ENCODE measurements at regions not wholly inside any gene's neighbourhood (a gene's known extent, or its start where the extent isn't known, plus 50 kb on each side); places are given as distances from the start of the nearest gene placed in this dataset.

DNA sequence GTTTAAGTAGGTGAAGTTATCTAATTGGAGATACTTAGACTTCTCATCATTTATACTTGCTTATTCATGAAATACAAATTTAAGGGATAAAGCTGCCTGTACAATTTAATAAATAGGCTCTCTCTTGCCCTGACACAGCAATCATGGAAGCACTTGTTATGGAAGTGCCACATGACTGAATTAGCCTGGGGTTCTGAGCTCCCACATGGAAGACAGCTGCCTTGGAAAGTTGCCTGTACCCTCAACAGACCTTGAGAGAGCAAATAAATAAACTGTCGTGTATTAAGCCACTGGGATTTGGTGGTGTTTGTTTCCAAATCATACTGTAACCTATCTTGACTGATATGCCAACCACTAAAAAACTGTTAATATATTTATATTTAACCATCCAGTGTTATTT is 87.0 kb upstream of the RSPO3 start:
- no peak overlapping the region for H2BK120ac ChIP-seq (ENCODE audit: low read depth, low read length)
- no peak overlapping the region for H3K23ac ChIP-seq (ENCODE audit: low read depth, low read length)
- no CpG with 5 or more reads among the region's 1 CpG for WGBS, 2 experiments (ENCODE audit: extremely low coverage in 2 of 2, insufficient read length in 1 of 2)
- H3K79me1 ChIP-seq (ENCODE audit: low read depth in 1 of 2, low read length in 2 of 2): no peaks in the 10 kb centered on the region
- no peaks in the 10 kb centered on the region for H3K27me3 ChIP-seq (ENCODE audit: control insufficient read depth, insufficient read depth, low read length)
- H2BK15ac ChIP-seq (ENCODE audit: low read depth, low read length): no peak overlapping the region
- H2AK9ac ChIP-seq (replicated peaks; ENCODE audit: low read depth, low read length, poor library complexity): no peak overlapping the region
- no peak overlapping the region for H3K4me3 ChIP-seq (ENCODE audit: insufficient read depth, low read depth, low read length)
- H3K36me3 ChIP-seq (ENCODE audit: control insufficient read depth, insufficient read depth, low read length): no peaks in the 10 kb centered on the region
- no peak overlapping the region for H3K27ac ChIP-seq (ENCODE audit: insufficient read depth, low read length)
- dilution Hi-C loops (cut with HindIII; ENCODE audit: low sequenced_read_pairs, unreplicated experiment): no loop called here
- H3K18ac ChIP-seq (ENCODE audit: low read depth, low read length): no peak overlapping the region
- intact Hi-C loops (cut with micrococcal nuclease): no loop called here
- no peaks in the 10 kb centered on the region for H3K9me3 ChIP-seq (ENCODE audit: control insufficient read depth, insufficient read depth, low read length)
- no peak overlapping the region for H2AK5ac ChIP-seq (ENCODE audit: low read depth, low read length)
- no peak for DNase-seq
- ChIA-PET POLR2A (ENCODE audit: unreplicated experiment) (no interaction called here), CTCF (no interaction called here)
- no peak overlapping the region for H2BK5ac ChIP-seq (ENCODE audit: low read depth, low read length, poor library complexity, severe bottlenecking)
- H3K9me1 ChIP-seq (ENCODE audit: insufficient read depth, low read length): no peaks in the 10 kb centered on the region
- H3K4me2 ChIP-seq (ENCODE audit: low read depth, low read length): no peak overlapping the region
- H3K56ac ChIP-seq (ENCODE audit: extremely low read depth, insufficient read depth, low read length): no peak overlapping the region
- no peak overlapping the region for H3K14ac ChIP-seq (replicated peaks; ENCODE audit: low read depth, low read length)
- TF ChIP-seq SMC3 (IDR thresholded peaks at IDR 0.05; ENCODE audit: low read depth, low read length) (no peak), MAFK (IDR thresholded peaks at IDR 0.05; ENCODE audit: low read depth, low read length) (no peak), RFX5 (IDR thresholded peaks at IDR 0.05; ENCODE audit: low read depth, low read length) (no peak), CHD1 (IDR thresholded peaks at IDR 0.05; ENCODE audit: low read depth, low read length) (no peak), BHLHE40 (IDR thresholded peaks at IDR 0.05; ENCODE audit: low read depth, low read length) (no peak), USF2 (IDR thresholded peaks at IDR 0.05; ENCODE audit: low read depth, low read length) (no peak), NFE2L2 (IDR thresholded peaks at IDR 0.05; ENCODE audit: low read depth, low read length) (no peak), RCOR1 (IDR thresholded peaks at IDR 0.05; ENCODE audit: insufficient replicate concordance, low read length) (no peak), MXI1 (IDR thresholded peaks at IDR 0.05; ENCODE audit: borderline replicate concordance, low read depth, low read length) (no peak), CEBPB (IDR thresholded peaks at IDR 0.05; ENCODE audit: low read depth, low read length) (no peak), POLR2A (IDR thresholded peaks at IDR 0.05; ENCODE audit: low read depth, low read length) (no peak), FOS (IDR thresholded peaks at IDR 0.05; ENCODE audit: low read depth, low read length) (no peak), RAD21 (IDR thresholded peaks at IDR 0.05; ENCODE audit: low read length) (no peak), MAZ (IDR thresholded peaks at IDR 0.05; ENCODE audit: borderline replicate concordance, low read depth, low read length) (no peak)
- TF ChIP-seq, protein P1, sequence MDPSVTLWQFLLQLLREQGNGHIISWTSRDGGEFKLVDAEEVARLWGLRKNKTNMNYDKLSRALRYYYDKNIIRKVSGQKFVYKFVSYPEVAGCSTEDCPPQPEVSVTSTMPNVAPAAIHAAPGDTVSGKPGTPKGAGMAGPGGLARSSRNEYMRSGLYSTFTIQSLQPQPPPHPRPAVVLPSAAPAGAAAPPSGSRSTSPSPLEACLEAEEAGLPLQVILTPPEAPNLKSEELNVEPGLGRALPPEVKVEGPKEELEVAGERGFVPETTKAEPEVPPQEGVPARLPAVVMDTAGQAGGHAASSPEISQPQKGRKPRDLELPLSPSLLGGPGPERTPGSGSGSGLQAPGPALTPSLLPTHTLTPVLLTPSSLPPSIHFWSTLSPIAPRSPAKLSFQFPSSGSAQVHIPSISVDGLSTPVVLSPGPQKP (IDR thresholded peaks at IDR 0.05; ENCODE audit: borderline replicate concordance, low read depth, low read length): no peak
- TF ChIP-seq, protein P2, sequence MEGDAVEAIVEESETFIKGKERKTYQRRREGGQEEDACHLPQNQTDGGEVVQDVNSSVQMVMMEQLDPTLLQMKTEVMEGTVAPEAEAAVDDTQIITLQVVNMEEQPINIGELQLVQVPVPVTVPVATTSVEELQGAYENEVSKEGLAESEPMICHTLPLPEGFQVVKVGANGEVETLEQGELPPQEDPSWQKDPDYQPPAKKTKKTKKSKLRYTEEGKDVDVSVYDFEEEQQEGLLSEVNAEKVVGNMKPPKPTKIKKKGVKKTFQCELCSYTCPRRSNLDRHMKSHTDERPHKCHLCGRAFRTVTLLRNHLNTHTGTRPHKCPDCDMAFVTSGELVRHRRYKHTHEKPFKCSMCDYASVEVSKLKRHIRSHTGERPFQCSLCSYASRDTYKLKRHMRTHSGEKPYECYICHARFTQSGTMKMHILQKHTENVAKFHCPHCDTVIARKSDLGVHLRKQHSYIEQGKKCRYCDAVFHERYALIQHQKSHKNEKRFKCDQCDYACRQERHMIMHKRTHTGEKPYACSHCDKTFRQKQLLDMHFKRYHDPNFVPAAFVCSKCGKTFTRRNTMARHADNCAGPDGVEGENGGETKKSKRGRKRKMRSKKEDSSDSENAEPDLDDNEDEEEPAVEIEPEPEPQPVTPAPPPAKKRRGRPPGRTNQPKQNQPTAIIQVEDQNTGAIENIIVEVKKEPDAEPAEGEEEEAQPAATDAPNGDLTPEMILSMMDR (conservative IDR thresholded peaks at IDR 0.05; ENCODE audit: low read depth, low read length): no peak
- H3K4me1 ChIP-seq (ENCODE audit: control insufficient read depth, insufficient read depth, low read length): no peaks in the 10 kb centered on the region
- in situ Hi-C loops (cut with MboI; ENCODE audit: low sequenced_read_pairs): no loop called here
- H3K9ac ChIP-seq (ENCODE audit: low read depth, low read length): no peak overlapping the region
- no TSS peak for BruUV-seq (replicated peaks)
- no peak overlapping the region for H2AFZ ChIP-seq (replicated peaks; ENCODE audit: low read length, poor library complexity)
- ATAC-seq (ENCODE audit: low read depth): no peak
- H2BK20ac ChIP-seq (ENCODE audit: low read depth, low read length): no peak overlapping the region
- no peak overlapping the region for H4K91ac ChIP-seq (ENCODE audit: insufficient read depth, low read depth, low read length)
- no peaks in the 10 kb centered on the region for H4K20me1 ChIP-seq (ENCODE audit: insufficient read depth, low read length)
- H4K8ac ChIP-seq (ENCODE audit: low read depth in 2 of 2, low read length in 2 of 2): no peak overlapping the region
- H3K4ac ChIP-seq (ENCODE audit: low read depth, low read length): no peak overlapping the region
- H4K5ac ChIP-seq (ENCODE audit: low read depth, low read length): no peak overlapping the region
